ENCODE measurements at regions not wholly inside any gene's neighbourhood (a gene's known extent, or its start where the extent isn't known, plus 50 kb on each side); places are given as distances from the start of the nearest gene placed in this dataset.
"Not testable (repeated sequence)": the region's sequence is repeated elsewhere in the genome, so short reads cannot be mapped to it uniquely, and the experiment has no call there.

- no peak for DNase-seq
Measured at GRCh38 chr6:130611366-130611765, 215.8 kb upstream of the SMLR1 start.

DNA sequence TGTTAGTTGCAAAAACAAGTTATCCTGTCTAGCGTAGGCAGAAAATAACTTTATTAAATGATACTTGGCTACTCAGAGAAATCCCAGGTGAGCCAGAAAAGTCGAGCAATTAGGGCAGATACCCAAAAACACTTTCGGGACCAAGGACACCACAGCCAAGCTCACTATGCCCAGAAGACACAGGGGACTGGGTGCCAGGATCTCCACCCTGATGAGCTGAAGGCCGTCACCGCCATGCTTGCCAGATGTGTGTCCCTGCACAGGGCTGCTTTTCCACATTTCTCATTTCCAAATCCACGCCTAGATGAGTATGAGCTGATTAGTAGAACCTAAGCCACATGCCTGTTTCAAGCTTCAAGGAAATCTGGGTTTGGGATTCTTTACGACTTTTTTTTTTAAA, 214.0 kb upstream of the SMLR1 start:
- DNase-seq, result no peak

DNA sequence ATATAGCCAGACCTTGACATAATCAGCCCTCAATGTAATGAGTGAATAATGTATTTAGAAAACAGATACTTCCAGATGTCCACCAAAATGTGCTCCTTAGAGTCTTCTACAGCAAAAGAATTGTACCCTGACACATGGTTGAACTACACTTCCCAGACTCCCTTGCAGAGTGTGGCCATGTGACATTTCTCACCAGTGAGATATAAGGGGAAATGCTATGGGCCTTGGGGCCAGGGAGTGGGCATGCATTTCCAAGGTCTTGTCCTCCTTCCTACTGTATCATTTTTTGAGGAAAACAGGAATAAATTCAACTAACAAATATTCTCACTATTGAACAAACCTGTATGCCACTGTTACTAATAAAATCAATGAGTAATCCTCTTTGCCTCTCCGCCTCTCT, 211.4 kb upstream of the SMLR1 start:
- DNase-seq, result no peak

GRCh38 chr6:130617658-130618057, 209.5 kb upstream of the SMLR1 start:
- DNase-seq, result no peak

DNA sequence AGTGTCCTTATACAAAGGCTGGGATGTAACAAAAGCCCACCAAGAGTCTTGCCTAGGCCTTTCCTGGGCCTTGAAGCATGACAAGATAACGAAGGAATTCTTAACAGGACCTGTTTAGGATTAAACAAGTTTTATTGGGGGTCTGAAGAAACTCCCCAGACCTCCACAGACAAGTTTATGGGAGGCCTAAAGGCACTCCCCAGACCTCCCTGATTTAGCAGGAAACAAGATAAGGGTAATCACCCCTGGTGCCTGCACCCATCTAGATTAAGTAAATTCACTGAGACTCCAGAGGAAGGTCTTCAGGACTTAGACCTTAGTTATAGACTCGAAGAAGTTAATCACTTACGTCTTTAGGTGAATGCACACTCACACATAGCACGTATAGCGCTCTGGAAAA, 208.4 kb upstream of the SMLR1 start:
- DNase-seq, result not testable (repeated sequence)

DNA sequence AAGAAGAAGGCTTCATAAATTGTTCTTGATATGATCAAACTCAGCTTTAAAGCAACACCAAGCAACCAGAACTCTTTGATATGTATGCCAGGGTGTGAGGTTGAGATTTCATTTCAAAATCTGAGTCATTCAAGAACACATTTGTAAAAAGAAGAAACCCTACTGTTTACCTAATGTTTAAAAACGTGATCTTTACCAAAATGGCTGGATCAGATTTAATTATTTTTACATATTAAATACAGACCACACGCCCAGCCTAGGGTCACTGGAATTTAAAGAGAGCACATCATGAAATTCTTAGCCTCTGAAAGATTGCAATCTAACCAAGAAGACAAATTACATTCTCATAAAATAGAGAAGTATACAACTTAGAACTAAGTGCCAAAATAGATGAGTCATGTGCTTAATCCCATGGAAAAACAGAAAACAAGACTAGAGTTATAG, 206.8 kb upstream of the SMLR1 start:
- DNase-seq, result no peak

- DNase-seq, result no peak
Measured at GRCh38 chr6:130622142-130622541, 205.1 kb upstream of the SMLR1 start.

GRCh38 chr6:130624046-130624445, 203.2 kb upstream of the SMLR1 start:
- DNase-seq, result no peak

- no peak for DNase-seq
Measured at GRCh38 chr6:130625825-130626527, 201.2 kb upstream of the SMLR1 start.

DNA sequence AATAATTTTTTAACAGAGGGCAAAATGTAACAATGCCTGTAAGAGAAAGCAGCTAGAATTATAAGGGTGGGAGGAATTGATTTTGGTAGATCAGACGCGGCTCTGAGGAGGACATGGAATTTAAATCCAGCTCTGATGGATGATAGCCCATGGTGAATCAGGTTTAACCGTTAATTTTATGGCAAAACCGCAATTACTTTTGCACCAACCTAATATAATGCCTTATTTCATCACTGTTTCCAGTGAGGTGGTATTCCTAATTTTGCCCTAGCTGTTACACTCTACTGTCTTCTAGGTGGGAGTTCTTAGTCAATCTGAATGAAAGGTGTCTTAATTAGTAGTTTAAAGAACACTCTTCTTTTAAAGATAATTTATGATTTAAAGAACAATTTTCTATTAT, 198.3 kb upstream of the SMLR1 start:
- no peak for DNase-seq

DNA sequence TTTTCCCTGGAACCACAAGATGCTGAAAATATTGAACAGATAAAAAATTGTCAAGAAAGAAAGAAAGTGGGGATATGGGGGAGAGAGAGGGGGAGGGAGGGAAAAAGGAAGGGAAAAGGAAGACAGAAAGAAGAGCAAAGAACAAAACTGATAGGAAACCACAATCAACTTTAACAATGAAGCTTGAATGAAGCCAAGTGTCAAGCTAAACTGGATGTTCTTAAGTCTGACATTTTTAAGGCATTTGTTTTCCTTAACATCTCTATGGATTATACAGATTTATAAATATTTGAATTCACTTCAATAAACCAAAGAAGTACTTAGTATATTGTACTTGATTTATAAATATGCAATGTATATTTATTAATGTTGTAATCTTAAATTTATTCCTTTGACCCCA, 197.6 kb upstream of the SMLR1 start:
- DNase-seq, result no peak

DNA sequence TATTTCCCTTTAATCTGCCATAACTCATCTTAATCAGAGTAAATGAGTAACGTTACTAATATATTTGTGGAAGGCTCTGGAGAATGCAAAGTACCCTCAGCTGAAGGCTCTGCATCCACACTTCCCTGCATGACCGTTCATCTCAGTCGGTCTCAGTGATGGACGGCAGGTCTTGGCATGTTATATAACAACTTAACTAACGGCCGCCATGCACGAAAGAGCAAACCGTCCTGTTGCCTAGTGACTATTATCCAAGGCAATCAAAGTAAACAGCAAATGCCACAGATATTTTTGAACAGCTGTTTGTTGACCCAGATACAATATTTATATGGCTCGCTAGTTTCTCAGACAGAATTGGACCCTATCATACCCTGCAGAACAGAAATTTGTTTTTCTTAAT, 194.9 kb upstream of the SMLR1 start:
- DNase-seq, result no peak

DNA sequence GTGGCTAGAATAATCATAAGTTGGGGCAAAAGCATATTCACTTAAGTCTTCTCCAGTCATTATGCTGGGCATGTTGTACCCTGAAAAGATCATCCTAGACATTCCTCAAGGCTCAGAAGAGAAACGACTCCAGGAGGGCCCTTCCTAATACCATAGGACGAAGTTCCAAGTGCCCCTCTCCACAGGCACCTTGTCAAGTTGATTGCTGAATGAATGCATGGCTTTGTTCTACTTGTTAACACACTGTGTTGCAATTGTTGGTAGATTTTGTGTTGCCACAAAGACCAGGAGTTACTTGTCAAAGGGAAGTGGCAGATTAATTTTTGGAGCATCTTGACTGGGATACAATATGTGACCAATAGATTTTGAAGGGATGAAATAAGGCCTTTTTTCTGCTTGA, 194.3 kb upstream of the SMLR1 start:
- no peak for DNase-seq

DNA sequence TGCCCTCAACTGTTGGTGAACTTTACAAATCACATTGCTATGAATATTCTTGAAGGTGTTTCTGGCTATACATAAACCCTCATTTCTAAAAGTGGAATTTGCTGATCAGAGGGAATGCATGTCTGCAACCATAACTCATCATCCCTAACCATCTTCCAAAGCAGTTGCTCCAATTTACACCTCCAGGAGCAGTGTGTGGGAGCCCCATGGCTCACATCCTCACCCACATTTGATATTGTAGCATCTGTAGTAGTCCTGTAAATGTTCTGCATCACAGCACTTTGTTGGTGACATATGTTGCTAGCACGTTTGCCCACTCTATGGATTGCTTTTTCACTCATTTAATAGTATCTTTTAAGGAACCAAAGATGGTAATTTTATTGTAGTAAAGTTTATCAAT, 183.8 kb upstream of the SMLR1 start:
- DNase-seq, result no peak

GRCh38 chr6:130644175-130644574, 183.0 kb upstream of the SMLR1 start:
- DNase-seq, result no peak

DNA sequence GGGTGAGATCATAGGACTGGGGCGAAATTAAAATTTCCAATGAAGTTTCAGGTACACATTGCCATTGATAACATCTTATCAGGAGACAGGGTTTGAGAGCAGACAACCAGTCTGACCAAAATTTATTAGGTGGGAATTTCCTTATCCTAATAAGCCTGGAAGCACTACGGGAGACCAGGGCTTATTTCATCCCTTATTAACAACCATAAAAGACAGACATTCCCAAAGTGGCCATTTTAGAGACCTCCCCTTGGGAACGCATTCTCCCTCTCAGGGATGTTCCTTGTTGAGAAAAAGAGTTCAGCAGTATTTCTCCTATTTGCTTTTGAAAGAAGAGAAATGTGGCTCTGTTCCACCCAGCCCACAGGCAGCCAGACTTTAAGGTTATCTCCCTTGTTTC, 182.4 kb upstream of the SMLR1 start:
- DNase-seq, result not testable (repeated sequence)

- DNase-seq, result no peak
Measured at GRCh38 chr6:130647246-130647645, 180.0 kb upstream of the SMLR1 start.

GRCh38 chr6:130655586-130655985, 171.6 kb upstream of the SMLR1 start:
- no peak for DNase-seq

DNA sequence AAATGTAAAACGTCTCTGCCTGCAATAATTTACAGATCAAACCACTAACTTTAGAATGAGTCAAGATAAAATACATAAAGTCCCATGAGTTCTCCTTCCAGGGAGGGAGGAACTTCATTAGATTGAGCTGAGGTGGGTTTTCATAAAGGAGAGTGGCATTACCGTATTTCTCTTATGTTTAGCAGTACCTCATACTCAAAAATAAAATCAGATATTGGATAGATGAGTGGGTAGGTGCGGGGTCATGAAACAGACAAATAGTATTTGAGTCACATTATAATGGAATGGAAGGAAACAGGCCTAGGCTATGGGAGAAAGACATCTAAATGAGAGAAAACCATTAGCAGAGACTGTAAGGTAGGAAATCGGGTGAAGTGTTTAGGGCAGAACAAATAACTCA, 166.1 kb upstream of the SMLR1 start:
- no peak for DNase-seq

- DNase-seq, result no peak
Measured at GRCh38 chr6:130666786-130667185, 160.4 kb upstream of the SMLR1 start.

GRCh38 chr6:130670142-130670541, 157.1 kb upstream of the SMLR1 start:
- no peak for DNase-seq

DNA sequence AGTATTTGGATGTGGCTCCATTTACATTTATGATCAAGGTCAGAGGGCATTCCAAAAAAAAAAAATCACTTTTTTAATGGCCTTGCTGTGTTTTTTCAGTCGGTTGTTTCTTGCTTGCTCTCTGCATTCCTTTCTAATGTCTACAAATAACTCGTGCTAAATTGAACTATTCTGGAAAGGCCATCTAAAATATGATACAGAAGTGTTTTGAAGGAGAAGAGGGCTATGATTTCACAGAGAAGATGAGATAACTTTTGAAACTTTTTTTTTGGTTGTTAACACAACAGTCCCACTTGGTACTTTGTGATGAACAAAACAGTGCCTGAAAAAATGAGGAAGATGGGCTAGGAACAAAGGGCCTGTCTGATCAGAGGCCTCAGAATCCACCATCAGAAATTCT, 156.1 kb upstream of the SMLR1 start:
- DNase-seq, result no peak

GRCh38 chr6:130671577-130671976, 155.6 kb upstream of the SMLR1 start:
- DNase-seq, result no peak

- DNase-seq, result no peak
Measured at GRCh38 chr6:130672153-130672552, 155.1 kb upstream of the SMLR1 start.

DNA sequence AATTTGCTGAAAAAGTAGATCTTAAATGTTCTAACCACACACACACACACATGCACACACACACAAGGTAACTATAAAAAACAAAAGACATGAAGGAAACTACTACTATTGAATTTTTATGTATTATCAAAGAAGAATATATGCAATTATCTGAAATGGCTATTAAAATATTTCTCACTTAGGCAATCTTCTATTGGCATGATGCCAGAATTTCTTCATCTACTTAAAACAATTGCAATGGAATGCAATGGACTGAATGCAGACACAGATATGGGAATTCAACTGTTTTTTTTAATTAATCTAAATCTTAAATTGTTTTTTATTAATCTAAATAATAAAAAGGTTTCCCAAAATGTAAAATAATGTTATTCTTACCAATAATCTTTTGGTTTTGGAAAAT, 152.6 kb upstream of the SMLR1 start:
- no peak for DNase-seq

DNA sequence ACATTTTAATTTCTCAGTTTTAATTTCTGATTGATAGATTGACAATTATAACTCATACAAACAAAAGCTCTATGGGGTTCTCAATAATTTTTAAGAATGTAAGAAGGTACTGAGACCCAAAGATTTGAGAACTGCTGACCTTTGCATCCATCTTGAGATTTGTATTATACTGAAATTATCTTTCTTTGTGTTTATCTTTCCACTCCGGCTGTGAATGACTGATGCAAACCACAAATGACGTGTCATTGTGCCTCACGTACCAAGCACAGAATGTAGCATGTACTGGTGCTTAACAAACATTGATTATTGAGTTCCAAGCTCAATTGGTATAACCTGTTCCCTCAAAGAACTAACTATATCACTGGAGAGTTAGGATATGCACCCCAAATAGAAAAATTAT, 152.1 kb upstream of the SMLR1 start:
- DNase-seq, result peak; percentile 27

Data from CD4-positive, alpha-beta T cell treated with Interleukin-4 for 4 hours (primary cell).